ENCODE measurements at regions not wholly inside any gene's neighbourhood (a gene's known extent, or its start where the extent isn't known, plus 50 kb on each side); places are given as distances from the start of the nearest gene placed in this dataset.
"Not testable (repeated sequence)": the region's sequence is repeated elsewhere in the genome, so short reads cannot be mapped to it uniquely, and the experiment has no call there.

GRCh38 chrX:139475432-139475831 is 55.1 kb upstream of the F9 start:
- H3K4me1 ChIP-seq (ENCODE audit: low read depth) = no peaks in the 10 kb centered on the region
- no peak for ATAC-seq
- no peak for DNase-seq
- TF ChIP-seq, protein P1, sequence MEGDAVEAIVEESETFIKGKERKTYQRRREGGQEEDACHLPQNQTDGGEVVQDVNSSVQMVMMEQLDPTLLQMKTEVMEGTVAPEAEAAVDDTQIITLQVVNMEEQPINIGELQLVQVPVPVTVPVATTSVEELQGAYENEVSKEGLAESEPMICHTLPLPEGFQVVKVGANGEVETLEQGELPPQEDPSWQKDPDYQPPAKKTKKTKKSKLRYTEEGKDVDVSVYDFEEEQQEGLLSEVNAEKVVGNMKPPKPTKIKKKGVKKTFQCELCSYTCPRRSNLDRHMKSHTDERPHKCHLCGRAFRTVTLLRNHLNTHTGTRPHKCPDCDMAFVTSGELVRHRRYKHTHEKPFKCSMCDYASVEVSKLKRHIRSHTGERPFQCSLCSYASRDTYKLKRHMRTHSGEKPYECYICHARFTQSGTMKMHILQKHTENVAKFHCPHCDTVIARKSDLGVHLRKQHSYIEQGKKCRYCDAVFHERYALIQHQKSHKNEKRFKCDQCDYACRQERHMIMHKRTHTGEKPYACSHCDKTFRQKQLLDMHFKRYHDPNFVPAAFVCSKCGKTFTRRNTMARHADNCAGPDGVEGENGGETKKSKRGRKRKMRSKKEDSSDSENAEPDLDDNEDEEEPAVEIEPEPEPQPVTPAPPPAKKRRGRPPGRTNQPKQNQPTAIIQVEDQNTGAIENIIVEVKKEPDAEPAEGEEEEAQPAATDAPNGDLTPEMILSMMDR (IDR thresholded peaks at IDR 0.05) = no peak
- H3K4me3 ChIP-seq = no peak overlapping the region
- intact Hi-C loops (cut with DNase I, micrococcal nuclease) = no loop called here
- H3K36me3 ChIP-seq (ENCODE audit: low read depth) = no peaks in the 10 kb centered on the region
- H3K9me3 ChIP-seq = no peaks in the 10 kb centered on the region

- H3K4me3 ChIP-seq; intact Hi-C loops (cut with DNase I, micrococcal nuclease); H3K4me1 ChIP-seq (ENCODE audit: low read depth); H3K9me3 ChIP-seq; H3K36me3 ChIP-seq (ENCODE audit: low read depth); ATAC-seq; DNase-seq: not testable (repeated sequence)
Observed at GRCh38 chrX:139461945-139462344, 68.6 kb upstream of the F9 start.

DNA sequence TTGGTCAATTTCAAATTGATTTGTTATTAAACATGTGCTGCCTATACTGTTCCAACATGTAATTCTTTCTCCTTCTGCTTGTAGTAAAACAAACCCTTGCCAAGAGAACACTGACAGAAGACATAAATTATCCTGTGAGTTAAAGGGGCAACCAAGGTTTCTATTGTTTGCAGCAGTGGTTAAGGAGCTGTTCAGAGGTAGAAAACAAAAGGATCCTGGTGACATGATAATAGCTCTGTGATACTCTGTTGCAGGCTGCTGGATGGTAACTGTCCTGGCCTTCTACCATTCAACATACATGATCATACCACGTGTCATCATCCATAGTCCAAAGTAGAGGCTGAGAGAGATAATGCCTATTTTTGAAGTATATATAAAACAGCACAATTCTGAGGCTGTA is 75.8 kb upstream of the F9 start:
- Histone ChIP-seq H3K4me1 (ENCODE audit: low read depth) (no peaks in the 10 kb centered on the region), H3K36me3 (ENCODE audit: low read depth) (no peaks in the 10 kb centered on the region), H3K4me3 (no peak overlapping the region), H3K9me3 (no peaks in the 10 kb centered on the region)
- intact Hi-C loops (cut with DNase I, micrococcal nuclease) = no loop called here
- TF ChIP-seq, protein P1 (IDR thresholded peaks at IDR 0.05) = no peak
- DNase-seq (no peak), ATAC-seq (no peak)

DNA sequence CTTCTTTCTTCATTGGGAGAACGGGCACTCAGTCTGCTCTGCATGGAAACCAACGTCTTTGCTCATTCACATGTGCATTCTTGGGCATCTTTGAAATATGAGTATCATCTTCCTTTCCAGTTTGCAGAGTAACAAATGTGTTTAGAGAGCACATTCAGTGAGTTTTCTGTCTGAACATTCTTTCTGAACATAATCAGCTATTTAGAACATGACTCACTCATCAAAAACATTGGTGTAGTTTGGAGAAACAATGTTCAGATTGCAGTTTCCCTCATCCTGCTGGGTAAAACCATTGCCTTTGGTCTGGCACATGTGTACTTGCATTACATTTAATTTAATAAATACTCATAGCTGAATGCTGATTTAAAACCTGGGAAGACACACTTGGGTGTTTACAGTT is 81.5 kb upstream of the F9 start:
- DNase-seq (no peak), ATAC-seq (no peak)
- no peak overlapping the region for H3K4me3 ChIP-seq
- no peaks in the 10 kb centered on the region for H3K36me3 ChIP-seq (ENCODE audit: low read depth)
- H3K4me1 ChIP-seq (ENCODE audit: low read depth) = no peaks in the 10 kb centered on the region
- TF ChIP-seq, protein P1 (IDR thresholded peaks at IDR 0.05) = no peak
- no peaks in the 10 kb centered on the region for H3K9me3 ChIP-seq
- intact Hi-C loops (cut with DNase I, micrococcal nuclease) = no loop called here

GRCh38 chrX:139446832-139447231 is 83.7 kb upstream of the F9 start:
- ATAC-seq = no peak
- DNase-seq = no peak
- intact Hi-C loops (cut with DNase I, micrococcal nuclease) = no loop called here
- no peaks in the 10 kb centered on the region for H3K9me3 ChIP-seq
- no peaks in the 10 kb centered on the region for H3K36me3 ChIP-seq (ENCODE audit: low read depth)
- H3K4me1 ChIP-seq (ENCODE audit: low read depth) = no peaks in the 10 kb centered on the region
- TF ChIP-seq, protein P1 (IDR thresholded peaks at IDR 0.05) = no peak
- H3K4me3 ChIP-seq = no peak overlapping the region

DNA sequence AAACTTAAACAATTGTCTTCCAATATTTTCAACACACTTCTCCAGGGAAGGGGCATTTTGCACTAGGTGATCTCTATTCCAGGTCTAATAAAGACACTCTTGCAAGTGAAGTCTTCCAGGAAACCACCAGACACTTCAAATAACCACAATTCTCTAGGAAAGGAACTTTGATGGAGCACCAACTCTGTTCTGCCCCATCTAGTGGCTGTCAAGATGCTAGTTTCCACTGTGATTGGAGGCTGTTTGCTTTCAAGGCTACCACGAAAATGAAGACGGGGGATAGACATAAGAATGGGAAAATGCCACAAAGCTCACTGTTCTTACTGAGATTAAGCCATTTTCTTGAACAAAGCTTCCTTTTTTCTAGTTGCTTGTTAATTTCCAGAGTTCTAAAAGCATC is 100.6 kb upstream of the F9 start:
- Histone ChIP-seq H3K4me3 (no peak overlapping the region), H3K36me3 (ENCODE audit: low read depth) (no peaks in the 10 kb centered on the region), H3K9me3 (no peaks in the 10 kb centered on the region), H3K4me1 (ENCODE audit: low read depth) (no peaks in the 10 kb centered on the region)
- DNase-seq (no peak), ATAC-seq (no peak)
- intact Hi-C loops (cut with DNase I, micrococcal nuclease) = no loop called here
- TF ChIP-seq, protein P1 (IDR thresholded peaks at IDR 0.05) = no peak

Measured in mucosa of descending colon (tissue), 3 donors.